IgD-negative memory B cell (primary cell): ENCODE measurements at regions not wholly inside any gene's neighbourhood (a gene's known extent, or its start where the extent isn't known, plus 50 kb on each side); places are given as distances from the start of the nearest gene placed in this dataset.
A peak's percentile ranks its signal among the peaks of the same experiment; 100 is the strongest.

Source experiments
- H3K27ac Mint-ChIP-seq, 3 donors: one replicate each; pipeline ENCODE4 v1.8.0; 2020 to 2022; ENCODE audit warnings: mild to moderate bottlenecking in 3 of 3, mixed read lengths in 3 of 3, moderate library complexity in 1 of 3
- H3K27me3 Mint-ChIP-seq: one replicate; pipeline ENCODE4 v1.8.0; 2021; ENCODE audit warnings: mixed read lengths
- H3K36me3 Mint-ChIP-seq: one replicate; pipeline ENCODE4 v1.8.0; 2020; ENCODE audit warnings: mild to moderate bottlenecking, mixed read lengths
- H3K4me1 Mint-ChIP-seq, 3 donors: one replicate each; pipeline ENCODE4 v1.8.0; 2020 to 2022; ENCODE audit warnings: mixed read lengths in 3 of 3, mild to moderate bottlenecking in 1 of 3
- H3K4me3 Mint-ChIP-seq, 4 donors: one replicate each; pipeline ENCODE4 v1.8.0; 2020 to 2022; ENCODE audit warnings: mild to moderate bottlenecking in 4 of 4, mixed read lengths in 4 of 4, moderate library complexity in 3 of 4
- H3K9me3 Mint-ChIP-seq, 3 donors: one replicate each; pipeline ENCODE4 v1.8.0; 2020 to 2021; ENCODE audit warnings: mixed read lengths in 3 of 3, mild to moderate bottlenecking in 1 of 3

DNA sequence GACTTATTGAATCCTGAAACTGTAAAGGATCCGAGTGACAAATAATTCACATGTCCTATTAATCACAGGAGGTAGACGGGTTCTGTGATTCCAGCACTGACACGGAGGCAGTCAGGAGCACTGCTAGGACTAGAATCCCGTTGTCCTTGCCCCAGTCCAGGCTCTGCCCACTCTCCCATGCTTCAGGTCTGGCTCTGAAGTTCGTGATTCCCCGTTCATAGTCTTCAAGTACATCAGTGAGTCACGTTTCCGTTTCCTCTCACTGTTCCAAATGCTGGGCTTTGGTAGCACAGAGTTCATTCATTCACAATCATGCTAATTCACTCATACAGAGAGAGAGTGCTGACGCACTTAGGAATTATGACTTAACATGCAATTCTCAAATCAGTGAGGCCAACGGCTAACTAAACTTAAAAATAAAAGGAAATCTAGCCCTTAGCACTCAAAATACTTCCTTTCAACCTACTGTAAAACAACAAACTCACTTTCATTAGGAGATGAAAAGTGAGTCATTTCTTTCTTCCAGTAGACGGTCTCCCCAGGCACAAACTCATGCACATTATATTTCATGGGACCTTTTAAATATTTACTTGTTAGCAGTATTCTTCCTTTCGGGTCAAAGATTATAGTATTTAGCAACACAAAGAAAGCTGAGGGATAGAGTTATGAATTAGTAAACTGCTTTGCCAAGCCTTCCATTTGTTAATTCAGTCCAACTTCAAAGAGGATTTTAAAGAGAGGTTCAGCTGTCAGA, 94.0 kb upstream of the NHSL1 start:
- Mint-ChIP-seq H3K27me3 (peaks cover 5% of the 10 kb centered on the region), H3K27ac (peak overlapping the region in 1 of 3 donors; percentile 36), H3K4me1 (peaks cover 14 to 19% (median 18%) of the 10 kb centered on the region in 3 donors), H3K4me3 (peak overlapping the region; percentile 50 to 93 (median 76)), H3K9me3 (no peaks in the 10 kb centered on the region), H3K36me3 (no peaks in the 10 kb centered on the region)

GRCh38 chr6:138593909-138594757, 94.8 kb upstream of the NHSL1 start:
- no peaks in the 10 kb centered on the region for H3K9me3 Mint-ChIP-seq
- no peak overlapping the region for H3K4me3 Mint-ChIP-seq
- H3K36me3 Mint-ChIP-seq = no peaks in the 10 kb centered on the region
- H3K27ac Mint-ChIP-seq = no peak overlapping the region
- H3K27me3 Mint-ChIP-seq = peaks cover 5% of the 10 kb centered on the region
- H3K4me1 Mint-ChIP-seq = peaks cover 12 to 18% (median 15%) of the 10 kb centered on the region in 3 donors

- Mint-ChIP-seq H3K4me3 (no peak overlapping the region), H3K4me1 (peaks cover 12 to 18% (median 15%) of the 10 kb centered on the region in 3 donors), H3K9me3 (no peaks in the 10 kb centered on the region), H3K27me3 (peaks cover 5% of the 10 kb centered on the region), H3K27ac (no peak overlapping the region), H3K36me3 (no peaks in the 10 kb centered on the region)
Observed at GRCh38 chr6:138594758-138595140, 95.5 kb upstream of the NHSL1 start.

- Mint-ChIP-seq H3K9me3 (no peaks in the 10 kb centered on the region), H3K27me3 (peaks cover 6% of the 10 kb centered on the region), H3K4me1 (peaks cover 12 to 15% (median 14%) of the 10 kb centered on the region in 3 donors), H3K36me3 (no peaks in the 10 kb centered on the region), H3K4me3 (no peak overlapping the region), H3K27ac (no peak overlapping the region)
Observed at GRCh38 chr6:138596126-138596525, 96.8 kb upstream of the NHSL1 start.

GRCh38 chr6:138596591-138596990, 97.3 kb upstream of the NHSL1 start:
- H3K27me3 Mint-ChIP-seq = peaks cover 6% of the 10 kb centered on the region
- no peak overlapping the region for H3K4me3 Mint-ChIP-seq
- H3K36me3 Mint-ChIP-seq = no peaks in the 10 kb centered on the region
- peaks cover 12 to 15% (median 14%) of the 10 kb centered on the region in 3 donors for H3K4me1 Mint-ChIP-seq
- no peak overlapping the region for H3K27ac Mint-ChIP-seq
- H3K9me3 Mint-ChIP-seq = no peaks in the 10 kb centered on the region

GRCh38 chr6:138597336-138597735, 98.0 kb upstream of the NHSL1 start:
- peaks cover 8% of the 10 kb centered on the region for H3K27me3 Mint-ChIP-seq
- H3K36me3 Mint-ChIP-seq = no peaks in the 10 kb centered on the region
- H3K4me3 Mint-ChIP-seq = peak overlapping the region in 1 of 4 donors; percentile 12
- peaks cover 12 to 14% (median 13%) of the 10 kb centered on the region in 3 donors for H3K4me1 Mint-ChIP-seq
- H3K9me3 Mint-ChIP-seq = no peaks in the 10 kb centered on the region
- H3K27ac Mint-ChIP-seq = no peak overlapping the region

DNA sequence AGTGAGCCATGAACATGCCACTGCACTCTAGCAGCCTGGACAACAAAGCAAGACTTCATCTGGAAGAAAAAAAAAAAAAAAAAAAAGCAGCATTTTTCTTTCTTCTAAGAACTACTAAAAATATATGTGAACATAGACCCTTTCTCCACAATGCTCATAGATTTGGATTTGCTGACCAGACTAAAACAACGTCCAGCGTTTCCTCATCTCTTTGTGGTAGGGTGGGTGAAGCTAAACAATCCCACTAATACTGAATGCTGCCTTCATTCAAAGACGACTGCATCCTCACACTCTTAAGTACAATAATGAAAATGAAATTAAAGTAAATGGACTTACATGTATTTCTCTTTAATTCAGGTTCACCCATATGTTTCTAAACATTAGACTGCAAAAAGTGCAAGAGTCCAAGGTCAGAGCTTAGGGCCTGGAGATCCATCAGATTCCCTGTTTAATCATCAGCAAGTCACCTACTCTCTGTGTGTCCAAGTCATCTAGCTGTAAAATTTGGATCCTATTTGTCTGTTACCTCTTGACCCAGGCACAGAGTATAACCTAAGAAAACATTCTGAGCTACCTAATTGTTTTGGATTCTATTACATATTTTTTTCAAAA, 99.4 kb upstream of the NHSL1 start:
- H3K36me3 Mint-ChIP-seq = no peaks in the 10 kb centered on the region
- H3K27me3 Mint-ChIP-seq = peaks cover 7% of the 10 kb centered on the region
- no peak overlapping the region for H3K4me3 Mint-ChIP-seq
- H3K4me1 Mint-ChIP-seq = peaks cover 0 to under 1% (median 0%) of the 10 kb centered on the region in 3 donors
- H3K27ac Mint-ChIP-seq = no peak overlapping the region
- no peaks in the 10 kb centered on the region for H3K9me3 Mint-ChIP-seq

DNA sequence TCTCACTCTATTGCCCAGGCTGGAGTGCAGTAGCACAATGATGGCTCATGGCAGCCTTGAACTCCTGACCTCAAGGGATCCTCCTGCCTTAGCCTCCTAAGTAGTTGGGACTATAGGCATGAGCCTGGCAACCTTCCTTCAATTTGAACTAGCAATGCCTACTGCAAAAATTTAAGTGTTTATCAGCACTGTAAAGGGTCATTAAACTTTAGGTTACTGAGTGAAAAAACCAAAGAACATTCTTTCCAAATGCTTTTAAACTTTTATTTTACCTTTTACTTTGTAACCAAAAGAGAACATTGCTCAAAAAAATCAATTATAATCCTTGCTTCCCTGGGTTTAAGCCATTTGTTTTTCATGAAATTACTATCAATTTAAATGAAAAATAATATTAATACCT, 101.0 kb upstream of the NHSL1 start:
- Mint-ChIP-seq H3K27me3 (peaks cover 7% of the 10 kb centered on the region), H3K4me3 (no peak overlapping the region), H3K4me1 (no peaks in the 10 kb centered on the region), H3K27ac (no peak overlapping the region), H3K36me3 (no peaks in the 10 kb centered on the region), H3K9me3 (no peaks in the 10 kb centered on the region)

GRCh38 chr6:138600726-138601125, 101.4 kb upstream of the NHSL1 start:
- Mint-ChIP-seq H3K27ac (no peak overlapping the region), H3K4me1 (no peaks in the 10 kb centered on the region), H3K27me3 (peaks cover 7% of the 10 kb centered on the region), H3K36me3 (no peaks in the 10 kb centered on the region), H3K9me3 (no peaks in the 10 kb centered on the region), H3K4me3 (no peak overlapping the region)

- no peaks in the 10 kb centered on the region for H3K36me3 Mint-ChIP-seq
- H3K9me3 Mint-ChIP-seq = no peaks in the 10 kb centered on the region
- H3K27ac Mint-ChIP-seq = no peak overlapping the region
- no peak overlapping the region for H3K4me3 Mint-ChIP-seq
- H3K4me1 Mint-ChIP-seq = no peaks in the 10 kb centered on the region
- peaks cover 4% of the 10 kb centered on the region for H3K27me3 Mint-ChIP-seq
Observed at GRCh38 chr6:138601128-138601527, 101.8 kb upstream of the NHSL1 start.

DNA sequence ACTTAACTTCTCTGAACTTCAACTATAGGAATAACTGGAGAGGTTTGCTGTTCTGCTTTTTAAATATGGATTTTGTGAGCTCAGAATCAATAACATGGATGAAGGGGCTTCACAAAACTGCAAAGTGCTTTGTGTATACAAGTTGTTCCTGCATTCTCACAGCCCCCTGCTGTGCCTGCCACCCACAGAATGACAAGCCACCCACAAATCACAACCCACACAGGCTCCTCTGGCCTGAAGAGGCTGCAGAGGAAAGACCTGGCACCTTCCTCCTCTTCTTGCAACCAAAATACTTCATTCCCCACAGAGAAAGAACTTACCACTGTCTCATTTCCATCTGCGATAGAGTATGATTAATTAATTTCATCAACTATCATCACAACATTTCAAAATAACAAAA, 106.7 kb upstream of the NHSL1 start:
- no peaks in the 10 kb centered on the region for H3K4me1 Mint-ChIP-seq
- H3K4me3 Mint-ChIP-seq = no peak overlapping the region
- no peaks in the 10 kb centered on the region for H3K9me3 Mint-ChIP-seq
- H3K27ac Mint-ChIP-seq = no peak overlapping the region
- H3K36me3 Mint-ChIP-seq = no peaks in the 10 kb centered on the region
- peaks cover 9% of the 10 kb centered on the region for H3K27me3 Mint-ChIP-seq

- Mint-ChIP-seq H3K27ac (no peak overlapping the region), H3K36me3 (no peaks in the 10 kb centered on the region), H3K4me1 (no peaks in the 10 kb centered on the region), H3K9me3 (no peaks in the 10 kb centered on the region), H3K4me3 (no peak overlapping the region), H3K27me3 (peaks cover 5% of the 10 kb centered on the region)
Observed at GRCh38 chr6:138607478-138608433, 108.5 kb upstream of the NHSL1 start.

DNA sequence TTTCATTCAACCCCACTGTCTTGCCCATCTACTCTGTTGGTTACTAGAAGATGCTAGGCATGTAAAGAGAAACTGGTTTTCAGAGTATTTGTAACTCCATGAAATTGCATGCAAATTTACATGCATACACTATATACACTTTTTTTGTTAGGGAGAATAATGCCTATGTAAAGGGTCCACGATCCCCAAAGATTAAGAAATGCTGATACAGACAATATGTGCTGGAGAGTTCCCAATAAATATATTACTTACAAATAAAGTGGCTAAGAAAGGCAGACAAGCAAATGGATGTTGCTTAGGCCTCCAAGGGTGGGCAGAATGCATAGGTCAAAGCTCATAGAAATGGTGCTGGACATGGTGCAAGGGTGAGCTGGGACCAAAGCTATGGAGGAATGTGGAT, 109.6 kb upstream of the NHSL1 start:
- no peaks in the 10 kb centered on the region for H3K36me3 Mint-ChIP-seq
- H3K27me3 Mint-ChIP-seq = peaks cover 5% of the 10 kb centered on the region
- H3K4me3 Mint-ChIP-seq = no peak overlapping the region
- no peaks in the 10 kb centered on the region for H3K4me1 Mint-ChIP-seq
- H3K9me3 Mint-ChIP-seq = no peaks in the 10 kb centered on the region
- H3K27ac Mint-ChIP-seq = no peak overlapping the region

GRCh38 chr6:138609801-138610430, 110.6 kb upstream of the NHSL1 start:
- Mint-ChIP-seq H3K4me3 (no peak overlapping the region), H3K27me3 (peaks cover 5% of the 10 kb centered on the region), H3K4me1 (no peaks in the 10 kb centered on the region), H3K36me3 (no peaks in the 10 kb centered on the region), H3K9me3 (no peaks in the 10 kb centered on the region), H3K27ac (no peak overlapping the region)
